GM12865 (cell line): ENCODE measurements at regions not wholly inside any gene's neighbourhood (a gene's known extent, or its start where the extent isn't known, plus 50 kb on each side); places are given as distances from the start of the nearest gene placed in this dataset.

Experiments
- DNase-seq: peaks from one replicate; pipeline ENCODE4 v3.0.0; 2010; ENCODE audit warnings: low read depth
- H3K4me3 ChIP-seq: 2 replicates; pipeline ENCODE4 v1.5.1; 2011; ENCODE audit warnings: mild to moderate bottlenecking, low read depth, low read length, control low read depth
- TF ChIP-seq, protein P1 (sequence below): IDR thresholded peaks from 2 replicates; pipeline ENCODE4 v1.5.1; 2011; ENCODE audit warnings: low read length, control low read depth, low read depth, inconsistent platforms; ENCODE audit not compliant: insufficient read depth; ENCODE audit errors: missing control alignments

DNA sequence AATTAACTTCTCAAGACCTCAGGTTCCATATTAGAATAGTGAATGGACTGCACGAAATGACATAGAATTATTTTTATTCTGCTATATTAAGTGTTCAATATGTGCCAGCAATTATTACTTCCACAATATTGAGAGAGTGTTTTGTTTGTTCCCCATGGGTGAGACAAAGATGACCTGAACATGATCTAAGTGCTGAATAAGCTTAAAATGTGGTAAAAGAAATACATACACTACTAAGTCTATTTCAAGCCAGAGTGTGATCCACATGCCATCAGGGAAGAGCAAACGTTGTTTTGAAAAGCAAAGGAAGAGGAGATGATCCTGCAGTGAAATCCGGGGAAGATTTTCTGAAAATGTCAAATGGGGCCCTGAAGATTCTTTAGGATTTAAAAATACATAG lies 59.8 kb upstream of the RUNX1 start:
- no peak overlapping the region for H3K4me3 ChIP-seq
- TF ChIP-seq, protein P1, sequence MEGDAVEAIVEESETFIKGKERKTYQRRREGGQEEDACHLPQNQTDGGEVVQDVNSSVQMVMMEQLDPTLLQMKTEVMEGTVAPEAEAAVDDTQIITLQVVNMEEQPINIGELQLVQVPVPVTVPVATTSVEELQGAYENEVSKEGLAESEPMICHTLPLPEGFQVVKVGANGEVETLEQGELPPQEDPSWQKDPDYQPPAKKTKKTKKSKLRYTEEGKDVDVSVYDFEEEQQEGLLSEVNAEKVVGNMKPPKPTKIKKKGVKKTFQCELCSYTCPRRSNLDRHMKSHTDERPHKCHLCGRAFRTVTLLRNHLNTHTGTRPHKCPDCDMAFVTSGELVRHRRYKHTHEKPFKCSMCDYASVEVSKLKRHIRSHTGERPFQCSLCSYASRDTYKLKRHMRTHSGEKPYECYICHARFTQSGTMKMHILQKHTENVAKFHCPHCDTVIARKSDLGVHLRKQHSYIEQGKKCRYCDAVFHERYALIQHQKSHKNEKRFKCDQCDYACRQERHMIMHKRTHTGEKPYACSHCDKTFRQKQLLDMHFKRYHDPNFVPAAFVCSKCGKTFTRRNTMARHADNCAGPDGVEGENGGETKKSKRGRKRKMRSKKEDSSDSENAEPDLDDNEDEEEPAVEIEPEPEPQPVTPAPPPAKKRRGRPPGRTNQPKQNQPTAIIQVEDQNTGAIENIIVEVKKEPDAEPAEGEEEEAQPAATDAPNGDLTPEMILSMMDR, result no peak
- no peak for DNase-seq

DNA sequence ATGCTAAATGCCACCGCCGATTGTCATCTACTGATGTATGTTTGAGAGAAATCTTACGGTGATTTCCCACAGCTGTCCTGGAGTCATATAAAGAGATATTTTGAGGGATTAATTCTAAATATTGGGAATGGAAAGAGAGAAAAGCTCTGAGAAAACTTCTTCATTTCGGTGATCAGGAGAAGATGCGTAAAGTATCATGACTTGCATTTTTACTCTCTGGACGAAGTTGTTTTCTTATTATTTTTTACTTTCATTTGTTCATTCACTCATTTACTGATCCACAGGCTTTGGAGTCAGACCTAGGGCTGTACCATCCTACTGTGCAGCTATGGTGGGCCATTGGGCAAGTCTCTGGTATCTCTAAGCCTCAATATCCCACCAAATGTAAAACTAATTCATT lies 58.4 kb upstream of the RUNX1 start:
- no peak overlapping the region for H3K4me3 ChIP-seq
- TF ChIP-seq, protein P1, result no peak
- DNase-seq, result no peak

DNA sequence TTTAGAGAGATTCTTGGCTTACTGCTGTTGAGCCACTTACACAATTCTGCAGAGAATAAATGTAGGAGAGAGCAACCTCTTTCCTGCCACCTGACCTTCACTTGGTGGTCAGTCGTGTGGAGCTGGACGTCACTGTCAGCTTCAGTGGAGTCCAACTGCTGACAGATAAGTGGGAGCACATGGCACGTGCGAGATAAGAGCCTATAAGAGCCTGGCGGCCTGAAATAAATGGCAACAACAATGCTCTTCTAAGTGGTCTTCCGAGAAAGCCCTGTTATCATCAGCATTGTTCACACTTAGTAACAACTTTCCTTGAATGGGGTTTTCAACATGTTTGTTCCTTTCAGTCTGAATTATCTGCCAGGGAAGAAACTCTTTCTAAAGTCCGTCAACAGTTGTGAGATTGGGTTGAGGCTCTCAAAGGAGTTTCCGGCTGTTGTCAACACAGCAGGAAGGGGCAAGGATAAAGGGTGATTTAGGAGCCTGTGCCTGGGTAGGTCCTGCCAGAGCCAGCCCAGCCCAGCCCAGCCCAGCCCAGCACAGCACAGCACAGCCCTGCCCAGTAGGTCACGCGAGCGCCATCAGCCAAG lies 57.2 kb upstream of the RUNX1 start:
- TF ChIP-seq, protein P1, result no peak
- no peak overlapping the region for H3K4me3 ChIP-seq
- no peak for DNase-seq

DNA sequence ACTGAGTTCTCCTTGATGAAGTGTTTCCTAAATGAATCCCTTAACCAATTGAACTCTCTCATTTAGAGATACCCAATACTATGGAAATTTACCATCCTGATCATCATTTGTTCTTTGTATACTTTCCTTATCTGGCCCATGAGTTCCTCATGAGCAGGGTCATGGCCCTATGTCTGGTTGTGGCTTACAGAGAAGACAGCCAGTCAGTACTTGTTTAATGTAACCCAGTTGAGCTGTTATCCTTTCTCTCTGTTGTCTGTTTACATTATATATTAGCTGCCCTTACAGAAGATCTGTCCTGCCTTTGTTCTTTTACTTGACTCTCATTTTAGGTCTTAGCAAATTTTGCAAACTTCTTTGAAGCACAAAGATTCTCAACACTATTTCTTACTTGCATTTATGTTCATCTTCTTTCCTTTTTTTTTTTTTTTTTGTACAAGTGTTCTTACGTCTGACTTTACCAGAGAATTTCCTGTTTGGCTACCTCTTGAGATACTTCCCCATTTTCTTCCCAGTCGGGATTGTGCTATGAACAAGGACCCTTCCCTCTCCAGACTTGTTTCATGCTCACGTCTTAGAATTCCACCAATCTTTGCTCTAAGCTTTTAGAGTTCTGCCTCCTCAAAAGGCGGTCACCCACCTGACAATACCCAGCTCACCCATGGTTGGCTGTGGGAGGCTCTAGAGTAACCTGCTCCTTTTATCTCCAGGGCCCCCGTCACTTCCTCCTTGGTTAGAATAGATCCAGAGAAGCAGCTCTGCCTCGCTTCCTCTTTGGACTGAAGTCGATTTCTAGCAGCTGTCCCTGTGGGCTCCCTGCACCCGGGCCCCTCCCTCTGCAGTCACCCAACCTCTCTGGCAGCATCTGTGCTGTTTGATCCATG lies 53.6 kb upstream of the RUNX1 start:
- DNase-seq, result peak; percentile 1
- H3K4me3 ChIP-seq, result no peak overlapping the region
- TF ChIP-seq, protein P1, result no peak

DNA sequence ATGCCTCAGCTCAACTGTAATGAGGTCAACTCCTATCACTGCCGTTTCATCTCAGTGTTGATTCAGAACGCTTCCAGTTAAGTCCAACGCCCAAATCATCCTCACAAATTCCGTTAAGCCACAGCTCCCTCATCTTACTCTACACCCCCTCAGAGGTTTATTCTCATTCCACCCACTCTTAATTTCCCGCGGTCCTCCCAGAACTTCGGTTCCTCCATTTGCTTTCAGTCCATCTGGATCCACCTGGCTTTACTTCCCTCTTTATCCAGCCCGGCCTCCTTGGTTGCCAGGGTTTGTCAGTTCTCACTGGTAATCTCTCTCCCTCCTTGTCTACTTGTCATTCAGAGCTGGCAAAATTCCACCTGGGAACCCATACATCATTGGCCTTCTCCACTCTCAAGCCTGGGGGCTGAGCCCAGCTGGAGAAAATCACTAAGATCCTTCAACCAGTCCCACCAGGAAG lies 51.3 kb upstream of the RUNX1 start:
- no peak for DNase-seq
- H3K4me3 ChIP-seq, result no peak overlapping the region
- TF ChIP-seq, protein P1, result no peak

DNA sequence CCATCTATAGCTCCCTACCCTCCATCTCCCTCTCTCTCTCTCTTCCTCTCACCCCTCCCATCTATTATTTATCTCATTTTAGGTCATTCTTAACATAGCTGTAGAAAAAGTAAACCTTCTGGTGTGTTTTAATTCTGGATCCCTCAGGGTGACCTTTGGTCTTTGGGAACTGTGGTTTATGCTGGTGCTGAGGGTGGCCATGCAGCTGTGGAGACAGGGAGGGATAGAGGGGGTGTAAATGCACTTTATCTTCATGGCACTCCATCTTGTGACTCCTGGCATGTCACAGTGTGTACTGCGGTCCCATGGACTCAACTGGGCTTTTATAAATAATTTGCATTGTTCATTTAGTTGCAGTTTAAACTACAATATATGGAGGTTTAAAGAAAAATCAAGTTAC lies 50.2 kb upstream of the RUNX1 start:
- no peak overlapping the region for H3K4me3 ChIP-seq
- DNase-seq, result no peak
- TF ChIP-seq, protein P1, result no peak
